H1 (cell line): ENCODE measurements at regions not wholly inside any gene's neighbourhood (a gene's known extent, or its start where the extent isn't known, plus 50 kb on each side); places are given as distances from the start of the nearest gene placed in this dataset.

Source experiments
- CTCF ChIA-PET: fragments of 300-600 bp; sonication (Branson Sonifier 250); formaldehyde crosslinking; loops from one replicate; lab custom pipeline; 2021; ENCODE audit not compliant: partially characterized antibody; lab: Charles Lee
- POLR2A ChIA-PET: fragments of 300-600 bp; sonication (Branson Sonifier 250); formaldehyde crosslinking; loops from one replicate; lab custom pipeline; 2021; ENCODE audit warnings: inconsistent platforms; ENCODE audit not compliant: partially characterized antibody; lab: Charles Lee
- DNase-seq, 2 experiments: peaks; one replicate each; pipeline versions ENCODE4 v3.0.0 to v3.0.0-alpha.2; 2010 to 2022; ENCODE audit warnings: low spot score in 2 of 2, low read depth in 1 of 2, mixed read lengths in 1 of 2
- FAIRE-seq: peaks from 2 replicates; lab custom pipeline; 2011; peaks lifted over from hg19 to GRCh38; lab: Jason Lieb, UNC
- H2AFZ ChIP-seq: 2 replicates; pipeline ENCODE4 v1.8.1; 2012; ENCODE audit warnings: low read length, inconsistent platforms
- H2AK5ac ChIP-seq: 2 replicates; pipeline ENCODE4 v1.6.1; 2013; ENCODE audit warnings: low read depth, low read length
- H2BK120ac ChIP-seq: replicated peaks from 2 replicates; pipeline ENCODE3; 2013; ENCODE audit warnings: low read depth, low read length, inconsistent platforms
- H2BK12ac ChIP-seq: 2 replicates; pipeline ENCODE4 v1.6.1; 2013; ENCODE audit warnings: low read depth, low read length
- H2BK15ac ChIP-seq: 2 replicates; pipeline ENCODE4 v1.6.1; 2013; ENCODE audit warnings: low read length
- H2BK20ac ChIP-seq: 2 replicates; pipeline ENCODE4 v1.6.1; 2013; ENCODE audit warnings: low read length
- H2BK5ac ChIP-seq: 2 replicates; pipeline ENCODE4 v1.6.1; 2013; ENCODE audit warnings: low read depth, low read length
- H3K14ac ChIP-seq: 2 replicates; pipeline ENCODE4 v1.6.1; 2013; ENCODE audit warnings: inconsistent platforms; ENCODE audit not compliant: insufficient read length
- H3K18ac ChIP-seq: 2 replicates; pipeline ENCODE4 v1.6.1; 2013; ENCODE audit warnings: low read length; ENCODE audit errors: extremely low read depth
- H3K23ac ChIP-seq: 2 replicates; pipeline ENCODE4 v1.6.1; 2013; ENCODE audit warnings: inconsistent platforms; ENCODE audit not compliant: insufficient read length
- H3K23me2 ChIP-seq: 2 replicates; pipeline ENCODE4 v1.6.1; 2013; ENCODE audit warnings: low read depth, low read length
- H3K27ac ChIP-seq: 2 replicates; pipeline ENCODE4 v1.6.1; 2011; ENCODE audit warnings: low read depth, low read length, inconsistent platforms
- H3K27me3 ChIP-seq, 4 experiments: replicated peaks in 1 of 4; 1 replicate in 1 of 4; 2 replicates in 3 of 4; pipeline versions ENCODE4 v1.6.1 to v1.8.1; 2011 to 2013; ENCODE audit warnings: low read length in 3 of 4, mild to moderate bottlenecking in 3 of 4, inconsistent platforms in 2 of 4, mixed read lengths in 2 of 4, moderate library complexity in 1 of 4; ENCODE audit not compliant: control insufficient read depth in 3 of 4, insufficient read depth in 3 of 4; ENCODE audit errors: extremely low read depth in 1 of 4
- H3K36me3 ChIP-seq, 4 experiments: 2 replicates each; pipeline versions ENCODE4 v1.6.1 to v1.8.1; 2011 to 2013; ENCODE audit warnings: mild to moderate bottlenecking in 4 of 4, low read length in 3 of 4, moderate library complexity in 2 of 4, control low read depth in 1 of 4, inconsistent platforms in 1 of 4; ENCODE audit not compliant: insufficient read depth in 4 of 4, control insufficient read depth in 2 of 4
- H3K4ac ChIP-seq: replicated peaks from 2 replicates; pipeline ENCODE3; 2013; ENCODE audit warnings: low read length, low read depth, mixed read lengths, inconsistent platforms; ENCODE audit not compliant: insufficient read length
- H3K4me1 ChIP-seq, 4 experiments: replicated peaks in 1 of 4; 1 replicate in 1 of 4; 2 replicates in 3 of 4; pipeline versions ENCODE4 v1.6.1 to v1.8.1; 2011 to 2013; ENCODE audit warnings: low read length in 3 of 4, inconsistent platforms in 2 of 4, mixed read lengths in 1 of 4; ENCODE audit not compliant: insufficient read depth in 4 of 4, control insufficient read depth in 3 of 4
- H3K4me2 ChIP-seq, 2 experiments: 2 replicates each; pipeline versions ENCODE4 v1.6.1 to v1.8.1; 2011 to 2013; ENCODE audit warnings: low read depth in 2 of 2, low read length in 2 of 2, control low read depth in 1 of 2, inconsistent platforms in 1 of 2, mild to moderate bottlenecking in 1 of 2; ENCODE audit not compliant: insufficient read depth in 1 of 2
- H3K4me3 ChIP-seq, 4 experiments: fragments of 200-600, 300-600 bp in 1 of 4; sonication (generic), shearing (Covaris generic), sonication (Bioruptor Twin) in 1 of 4; 2 replicates each; pipeline versions ENCODE4 v1.5.1 to v1.8.1; 2011 to 2016; ENCODE audit warnings: low read length in 4 of 4, low read depth in 3 of 4, control low read depth in 2 of 4, inconsistent platforms in 2 of 4, mild to moderate bottlenecking in 2 of 4, mixed read lengths in 1 of 4, moderate library complexity in 1 of 4; ENCODE audit not compliant: insufficient read depth in 2 of 4; ENCODE audit errors: extremely low read depth in 1 of 4
- H3K56ac ChIP-seq: replicated peaks from 2 replicates; pipeline ENCODE3; 2013; ENCODE audit warnings: low read depth, mild to moderate bottlenecking, mixed read lengths, low read length, inconsistent platforms; ENCODE audit not compliant: insufficient read length
- H3K79me1 ChIP-seq: 2 replicates; pipeline ENCODE4 v1.6.1; 2013; ENCODE audit warnings: low read depth, low read length, control low read depth
- H3K79me2 ChIP-seq, 2 experiments: 2 replicates each; pipeline versions ENCODE4 v1.6.1 to v1.8.1; 2012 to 2013; ENCODE audit warnings: low read length in 2 of 2, mild to moderate bottlenecking in 2 of 2, inconsistent platforms in 1 of 2; ENCODE audit not compliant: insufficient read depth in 2 of 2, control insufficient read depth in 1 of 2
- H3K9ac ChIP-seq, 4 experiments: replicated peaks in 1 of 4; 1 replicate in 1 of 4; 2 replicates in 3 of 4; pipeline versions ENCODE4 v1.6.1 to v1.8.1; 2011 to 2013; ENCODE audit warnings: low read depth in 3 of 4, low read length in 3 of 4, control low read depth in 2 of 4, mild to moderate bottlenecking in 2 of 4, moderate library complexity in 2 of 4, inconsistent platforms in 1 of 4; ENCODE audit errors: extremely low read depth in 1 of 4
- H3K9me3 ChIP-seq, 2 experiments: 2 replicates each; pipeline versions ENCODE4 v1.6.1 to v1.8.1; 2012 to 2013; ENCODE audit warnings: mild to moderate bottlenecking in 2 of 2, moderate library complexity in 2 of 2, control low read depth in 1 of 2, inconsistent platforms in 1 of 2, low read depth in 1 of 2, low read length in 1 of 2, mixed read lengths in 1 of 2; ENCODE audit not compliant: insufficient read depth in 2 of 2
- H4K20me1 ChIP-seq, 2 experiments: replicated peaks in 1 of 2; 2 replicates each; pipeline versions ENCODE3 to v1.8.1; 2011 to 2013; ENCODE audit warnings: inconsistent platforms in 2 of 2, low read length in 2 of 2, mild to moderate bottlenecking in 1 of 2; ENCODE audit not compliant: insufficient read depth in 2 of 2, control insufficient read depth in 1 of 2
- H4K5ac ChIP-seq: 2 replicates; pipeline ENCODE4 v1.6.1; 2013; ENCODE audit warnings: low read length, low read depth, mixed read lengths, inconsistent platforms; ENCODE audit not compliant: insufficient read length
- H4K8ac ChIP-seq: 2 replicates; pipeline ENCODE4 v1.8.0; 2013; ENCODE audit warnings: mild to moderate bottlenecking, moderate library complexity, low read length, inconsistent platforms; ENCODE audit not compliant: insufficient read depth; ENCODE audit errors: extremely low read depth
- H4K91ac ChIP-seq: replicated peaks from 2 replicates; pipeline ENCODE3; 2013; ENCODE audit warnings: low read length, mixed read lengths, inconsistent platforms; ENCODE audit not compliant: insufficient read length
- ASH2L ChIP-seq: fragments of 200-600, 300-600 bp; sonication (generic); IDR thresholded peaks from one replicate; pipeline ENCODE4 v1.7.1; 2017; ENCODE audit warnings: low read length
- BRCA1 ChIP-seq: IDR thresholded peaks from 2 replicates; pipeline ENCODE4 v1.6.1; 2012; ENCODE audit warnings: low read depth, low read length, improper control_type of control experiment
- CBX8 ChIP-seq: fragments of 300-800, 300-1000 bp; sonication (generic); IDR thresholded peaks from 2 replicates; pipeline ENCODE4 v1.7.1; 2016; ENCODE audit warnings: low read depth, low read length, borderline replicate concordance
- CHD1 ChIP-seq: IDR thresholded peaks from 2 replicates; pipeline ENCODE4 v1.6.1; 2012; ENCODE audit warnings: low read depth, low read length, improper control_type of control experiment
- CTCF ChIP-seq, 3 experiments: IDR thresholded peaks; 1 replicate in 2 of 3; 2 replicates in 1 of 3; pipeline versions ENCODE4 v1.5.1 to v1.6.1; 2011; ENCODE audit warnings: low read length in 3 of 3, mild to moderate bottlenecking in 3 of 3, inconsistent platforms in 2 of 3, low read depth in 1 of 3, moderate library complexity in 1 of 3; ENCODE audit not compliant: insufficient read depth in 1 of 3; ENCODE audit errors: control extremely low read depth in 1 of 3
- FOSL1 ChIP-seq: IDR thresholded peaks from 2 replicates; pipeline ENCODE4 v1.6.1; 2011; ENCODE audit warnings: mild to moderate bottlenecking, low read depth, low read length, moderate library complexity; ENCODE audit not compliant: insufficient read depth
- KDM5A ChIP-seq: fragments of 200-600 bp; IDR thresholded peaks from 2 replicates; pipeline ENCODE4 v1.7.1; 2012; ENCODE audit warnings: mild to moderate bottlenecking, low read length, inconsistent platforms, mixed read lengths
- PHF8 ChIP-seq: fragments of 200-600 bp; sonication (generic); conservative IDR thresholded peaks from 2 replicates; pipeline ENCODE4 v1.7.1; 2012; ENCODE audit warnings: low read depth, mild to moderate bottlenecking, inconsistent platforms, low read length, moderate library complexity
- POLR2A ChIP-seq, 2 experiments: IDR thresholded peaks; 1 replicate in 1 of 2; 2 replicates in 1 of 2; pipeline ENCODE4 v1.6.1; 2011; ENCODE audit warnings: low read depth in 2 of 2, low read length in 2 of 2, mild to moderate bottlenecking in 2 of 2; ENCODE audit errors: control extremely low read depth in 1 of 2
- RXRA ChIP-seq: IDR thresholded peaks from 2 replicates; pipeline ENCODE4 v1.6.1; 2011; ENCODE audit warnings: low read depth, mild to moderate bottlenecking, low read length, moderate library complexity; ENCODE audit not compliant: insufficient read depth
- TAF1 ChIP-seq: IDR thresholded peaks from 2 replicates; pipeline ENCODE4 v1.6.1; 2011; ENCODE audit warnings: mild to moderate bottlenecking, low read depth, low read length
- TCF12 ChIP-seq: IDR thresholded peaks from 2 replicates; pipeline ENCODE4 v1.6.1; 2011; ENCODE audit warnings: low read depth, mild to moderate bottlenecking, low read length
- YY1 ChIP-seq: IDR thresholded peaks from 2 replicates; pipeline ENCODE4 v1.6.1; 2011; ENCODE audit warnings: low read depth, mild to moderate bottlenecking, low read length
- WGBS, 2 experiments: shearing (Covaris generic) in 1 of 2; methylation state at CpG; one replicate each; pipeline versions ENCODE4 v1.1.6 to v1.1.7; 2013 to 2015; ENCODE audit warnings: low lambda C conversion rate in 2 of 2, mixed read lengths in 2 of 2, inconsistent platforms in 1 of 2, low coverage in 1 of 2, missing lambda C conversion rate in 1 of 2; ENCODE audit not compliant: insufficient replicate concordance in 2 of 2, insufficient coverage in 1 of 2, insufficient read length in 1 of 2; ENCODE audit errors: extremely low coverage in 1 of 2, missing lambda C conversion rate in 1 of 2; 5-methylcytosine and 5-hydroxymethylcytosine counted together

GRCh38 chr16:85274924-85275323, 162.7 kb upstream of the CIBAR2 start:
- Histone ChIP-seq H3K23me2 (no peaks in the 10 kb centered on the region), H3K23ac (no peak overlapping the region), H2BK20ac (no peak overlapping the region), H3K4me2 (no peak overlapping the region), H3K14ac (no peak overlapping the region), H3K79me1 (no peaks in the 10 kb centered on the region), H3K4ac (no peak overlapping the region), H3K36me3 (no peaks in the 10 kb centered on the region), H2AFZ (no peak overlapping the region), H3K56ac (no peak overlapping the region), H3K79me2 (no peaks in the 10 kb centered on the region; a peak in 1 of 4 replicates), H3K4me3 (no peak overlapping the region), H3K27ac (no peak overlapping the region), H2AK5ac (0 out of 2 replicates have a peak overlapping the region, but pooled peaks have one; percentile 25), H3K27me3 (peaks cover 0 to 3% (median 0%) of the 10 kb centered on the region in 4 experiments; a peak in 2 of 7 replicates), H3K4me1 (peaks cover 0 to 15% (median 4%) of the 10 kb centered on the region in 4 experiments; a peak in 4 of 7 replicates), H4K5ac (no peak overlapping the region), H3K18ac (no peak overlapping the region), H2BK5ac (no peak overlapping the region), H4K8ac (no peak overlapping the region), H2BK15ac (no peak overlapping the region), H2BK120ac (no peak overlapping the region), H4K20me1 (peaks cover 3 to 9% of the 10 kb centered on the region in 2 experiments), H2BK12ac (peak overlapping the region; percentile 80; the same call in 1 of the 2 replicates), H3K9me3 (no peaks in the 10 kb centered on the region), H4K91ac (no peak overlapping the region), H3K9ac (no peak overlapping the region)
- no peak for DNase-seq
- CTCF ChIA-PET, result interaction anchor here (0.7 to 9.9 kb wide), 52 partner anchors 10 to 445 kb away, joined by 3 to 165 read pairs (median 5); no protein-coding TSS in a partner anchor
- POLR2A ChIA-PET, result interaction anchor here (1.0 kb wide), 1 partner anchor 11 kb away, joined by 3 read pairs; no protein-coding TSS in a partner anchor
- 88% methylated on average over 8 of the region's 8 CpGs; no CpG with 5 or more reads in 1 of the 2 experiments for WGBS, 2 experiments
- no peak for FAIRE-seq
- TF ChIP-seq ASH2L (no peak), CTCF (IDR thresholded peaks at IDR 0.05; ENCODE audit: control extremely low read depth in 1 of 3, insufficient read depth in 1 of 3, low read depth in 1 of 3, low read length in 3 of 3) (no peak), CHD1 (no peak), YY1 (no peak), PHF8 (no peak), TAF1 (no peak), CBX8 (no peak), FOSL1 (no peak), KDM5A (no peak), TCF12 (no peak), POLR2A (IDR thresholded peaks at IDR 0.05; ENCODE audit: control extremely low read depth in 1 of 2, low read depth in 2 of 2, low read length in 2 of 2) (no peak), RXRA (no peak), BRCA1 (no peak)
